ENCODE measurements at regions not wholly inside any gene's neighbourhood (a gene's known extent, or its start where the extent isn't known, plus 50 kb on each side); places are given as distances from the start of the nearest gene placed in this dataset.

DNA sequence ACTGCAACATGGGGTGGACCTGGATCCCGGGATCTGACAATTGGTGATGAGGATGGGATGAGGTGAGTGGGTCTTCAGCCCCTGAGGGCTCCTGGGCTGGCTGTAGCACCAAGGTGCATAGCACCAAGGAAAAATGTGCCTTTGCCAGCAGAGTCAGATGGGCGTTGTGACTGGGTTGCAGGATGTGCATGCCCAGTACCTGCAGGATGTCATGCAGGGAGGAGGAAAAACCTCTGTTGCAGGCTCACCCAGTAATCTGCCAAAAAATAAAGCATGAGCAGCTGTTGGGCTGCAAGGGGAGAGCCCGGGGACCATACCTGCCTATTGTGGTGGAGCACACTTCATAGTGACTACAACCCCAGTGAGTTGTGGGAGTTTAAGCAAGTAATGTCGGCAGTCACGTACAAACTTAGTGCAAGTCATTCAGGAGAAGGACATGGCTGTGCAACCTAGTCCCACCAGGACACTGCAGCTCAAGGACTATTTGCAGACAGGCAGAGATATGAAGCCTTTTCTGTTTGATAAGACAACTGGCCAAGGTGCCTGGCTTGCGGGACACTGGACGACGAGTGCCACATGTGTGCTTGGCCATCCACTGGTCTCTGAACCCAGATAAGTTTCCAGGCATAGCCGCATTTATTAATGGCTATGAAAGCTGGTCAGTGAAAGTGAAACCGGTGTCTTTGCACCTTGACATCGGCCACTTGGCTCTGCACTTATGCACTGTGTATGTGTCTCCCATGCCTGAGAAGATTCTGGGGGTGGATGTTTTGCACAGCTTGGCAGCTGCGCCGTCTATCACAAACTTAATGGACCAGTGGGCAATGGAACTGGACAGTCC lies 499.8 kb downstream of the KCNJ2 start:
- ChIA-PET CTCF (no interaction called here), POLR2A (no interaction called here)
- Mint-ChIP-seq H3K4me3 (ENCODE audit: unreplicated experiment) (no peak overlapping the region), H3K4me1 (ENCODE audit: insufficient read depth, unreplicated experiment) (no peaks in the 10 kb centered on the region), H3K9me3 (ENCODE audit: unreplicated experiment) (no peaks in the 10 kb centered on the region), H3K36me3 (ENCODE audit: insufficient read depth, unreplicated experiment) (no peaks in the 10 kb centered on the region), H3K27ac (ENCODE audit: low read depth, unreplicated experiment) (no peak overlapping the region), H3K27me3 (ENCODE audit: insufficient read depth, unreplicated experiment) (peaks cover 34% of the 10 kb centered on the region)
- intact Hi-C loops (cut with micrococcal nuclease): no loop called here
- no peak for DNase-seq (ENCODE audit: unreplicated experiment)
- no TSS peak for BruUV-seq (replicated peaks)
- no peak for TF ChIP-seq CTCF (IDR thresholded peaks at IDR 0.05; ENCODE audit: unreplicated experiment)

DNA sequence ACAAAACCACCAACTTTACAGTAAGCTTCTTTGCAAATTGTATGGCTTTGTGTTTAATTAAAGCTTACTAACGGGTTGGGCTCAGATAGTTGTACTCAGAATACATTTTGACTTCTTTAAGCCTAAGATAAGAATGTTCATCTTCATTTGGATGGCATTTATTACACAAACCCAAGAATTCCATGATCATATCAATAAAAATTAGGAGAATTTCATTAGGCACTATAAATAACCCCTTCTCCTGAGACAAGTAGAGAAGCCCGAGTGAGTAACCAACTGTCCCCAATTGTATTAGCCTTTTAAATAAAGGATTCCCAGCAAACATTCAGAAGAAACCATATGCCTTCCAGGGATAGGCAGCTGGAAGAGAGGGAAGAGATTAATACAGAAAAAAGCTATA lies 504.7 kb downstream of the KCNJ2 start:
- Mint-ChIP-seq H3K4me1 (ENCODE audit: insufficient read depth, unreplicated experiment) (no peaks in the 10 kb centered on the region), H3K36me3 (ENCODE audit: insufficient read depth, unreplicated experiment) (no peaks in the 10 kb centered on the region), H3K4me3 (ENCODE audit: unreplicated experiment) (no peak overlapping the region), H3K27ac (ENCODE audit: low read depth, unreplicated experiment) (no peak overlapping the region), H3K9me3 (ENCODE audit: unreplicated experiment) (no peaks in the 10 kb centered on the region), H3K27me3 (ENCODE audit: insufficient read depth, unreplicated experiment) (peaks cover 42% of the 10 kb centered on the region)
- BruUV-seq (replicated peaks): no TSS peak
- intact Hi-C loops (cut with micrococcal nuclease): no loop called here
- TF ChIP-seq CTCF (IDR thresholded peaks at IDR 0.05; ENCODE audit: unreplicated experiment): no peak
- CTCF ChIA-PET: no interaction called here
- DNase-seq (ENCODE audit: unreplicated experiment): no peak
- POLR2A ChIA-PET: interaction anchor here (0.7 kb wide), 1 partner anchor 523 kb away, joined by 3 read pairs; no protein-coding TSS in a partner anchor

- H3K36me3 Mint-ChIP-seq (ENCODE audit: insufficient read depth, unreplicated experiment): no peaks in the 10 kb centered on the region
- no TSS peak for BruUV-seq (replicated peaks)
- H3K27ac Mint-ChIP-seq (ENCODE audit: low read depth, unreplicated experiment): no peak overlapping the region
- intact Hi-C loops (cut with micrococcal nuclease): no loop called here
- ChIA-PET CTCF (interaction anchor here (0.6 kb wide), 1 partner anchor 53 kb away, joined by 3 read pairs; no protein-coding TSS in a partner anchor), POLR2A (no interaction called here)
- H3K27me3 Mint-ChIP-seq (ENCODE audit: insufficient read depth, unreplicated experiment): peaks cover 48% of the 10 kb centered on the region
- no peak for DNase-seq (ENCODE audit: unreplicated experiment)
- TF ChIP-seq CTCF (IDR thresholded peaks at IDR 0.05; ENCODE audit: unreplicated experiment): no peak
- no peak overlapping the region for H3K4me3 Mint-ChIP-seq (ENCODE audit: unreplicated experiment)
- H3K4me1 Mint-ChIP-seq (ENCODE audit: insufficient read depth, unreplicated experiment): no peaks in the 10 kb centered on the region
- H3K9me3 Mint-ChIP-seq (ENCODE audit: unreplicated experiment): no peaks in the 10 kb centered on the region
These were observed 505.8 kb downstream of the KCNJ2 start for GRCh38 chr17:70675070-70675590.

GRCh38 chr17:70677783-70678647 lies 508.7 kb downstream of the KCNJ2 start:
- Mint-ChIP-seq H3K9me3 (ENCODE audit: unreplicated experiment) (no peaks in the 10 kb centered on the region), H3K27me3 (ENCODE audit: insufficient read depth, unreplicated experiment) (peaks cover 48% of the 10 kb centered on the region), H3K27ac (ENCODE audit: low read depth, unreplicated experiment) (no peak overlapping the region), H3K4me1 (ENCODE audit: insufficient read depth, unreplicated experiment) (no peaks in the 10 kb centered on the region), H3K36me3 (ENCODE audit: insufficient read depth, unreplicated experiment) (no peaks in the 10 kb centered on the region), H3K4me3 (ENCODE audit: unreplicated experiment) (no peak overlapping the region)
- DNase-seq (ENCODE audit: unreplicated experiment): no peak
- TF ChIP-seq CTCF (IDR thresholded peaks at IDR 0.05; ENCODE audit: unreplicated experiment): no peak
- intact Hi-C loops (cut with micrococcal nuclease): no loop called here
- ChIA-PET POLR2A (no interaction called here), CTCF (interaction anchor here (0.6 kb wide), 1 partner anchor 496 kb away, joined by 4 read pairs; no protein-coding TSS in a partner anchor)
- BruUV-seq (replicated peaks): no TSS peak

All from MCF 10A (cell line).